Astrocyte (in vitro differentiated cells and primary cell): ENCODE measurements at regions not wholly inside any gene's neighbourhood (a gene's known extent, or its start where the extent isn't known, plus 50 kb on each side); places are given as distances from the start of the nearest gene placed in this dataset.
"Not testable (repeated sequence)": the region's sequence is repeated elsewhere in the genome, so short reads cannot be mapped to it uniquely, and the experiment has no call there.

Experiments
- DNase-seq: peaks from one replicate; pipeline ENCODE4 v3.0.0-alpha.2; 2010; ENCODE audit warnings: low read depth
- FAIRE-seq: peaks from 2 replicates; lab custom pipeline; 2011; peaks lifted over from hg19 to GRCh38; lab: Jason Lieb, UNC
- H2AFZ ChIP-seq: 2 replicates; pipeline ENCODE4 v1.6.0; 2012; ENCODE audit warnings: low read depth, low read length, inconsistent platforms
- H3K27ac ChIP-seq: 2 replicates; pipeline ENCODE4 v1.5.1; 2011; ENCODE audit warnings: low read depth, low read length, inconsistent platforms
- H3K27me3 ChIP-seq: 2 replicates; pipeline ENCODE4 v1.6.0; 2011; ENCODE audit warnings: low read length, inconsistent platforms; ENCODE audit not compliant: insufficient read depth
- H3K36me3 ChIP-seq: 2 replicates; pipeline ENCODE4 v1.5.1; 2011; ENCODE audit warnings: low read length, inconsistent platforms; ENCODE audit not compliant: insufficient read depth
- H3K4me1 ChIP-seq: 2 replicates; pipeline ENCODE4 v1.5.1; 2011; ENCODE audit warnings: low read length, inconsistent platforms; ENCODE audit not compliant: insufficient read depth
- H3K4me2 ChIP-seq: 2 replicates; pipeline ENCODE4 v1.6.0; 2012; ENCODE audit warnings: low read length, inconsistent platforms
- H3K4me3 ChIP-seq: 2 replicates; pipeline ENCODE4 v1.5.1; 2011; ENCODE audit warnings: low read depth, mild to moderate bottlenecking, low read length, inconsistent platforms; ENCODE audit not compliant: insufficient read depth
- H3K79me2 ChIP-seq: 2 replicates; pipeline ENCODE4 v1.6.0; 2012; ENCODE audit warnings: mild to moderate bottlenecking, low read length, inconsistent platforms; ENCODE audit not compliant: insufficient read depth
- H3K9ac ChIP-seq: 2 replicates; pipeline ENCODE4 v1.6.0; 2012; ENCODE audit warnings: mild to moderate bottlenecking, low read length, inconsistent platforms
- H3K9me3 ChIP-seq: 2 replicates; pipeline ENCODE4 v1.5.1; 2012; ENCODE audit warnings: low read depth, mild to moderate bottlenecking, low read length, inconsistent platforms; ENCODE audit not compliant: insufficient read depth
- H4K20me1 ChIP-seq: 2 replicates; pipeline ENCODE4 v1.6.0; 2012; ENCODE audit warnings: low read length, inconsistent platforms; ENCODE audit not compliant: insufficient read depth
- H3K27ac Mint-ChIP-seq: one replicate; pipeline ENCODE4 v1.8.0; 2021; ENCODE audit warnings: mild to moderate bottlenecking, mixed read lengths; ENCODE audit not compliant: unreplicated experiment
- H3K27me3 Mint-ChIP-seq: one replicate; pipeline ENCODE4 v1.8.0; 2021; ENCODE audit warnings: low read depth, mixed read lengths; ENCODE audit not compliant: unreplicated experiment
- H3K36me3 Mint-ChIP-seq: one replicate; pipeline ENCODE4 v1.8.0; 2021; ENCODE audit warnings: low read depth, mixed read lengths; ENCODE audit not compliant: unreplicated experiment
- H3K4me1 Mint-ChIP-seq: one replicate; pipeline ENCODE4 v1.8.0; 2021; ENCODE audit warnings: low read depth, mixed read lengths; ENCODE audit not compliant: unreplicated experiment
- H3K4me3 Mint-ChIP-seq: one replicate; pipeline ENCODE4 v1.8.0; 2021; ENCODE audit warnings: mild to moderate bottlenecking, moderate library complexity, mixed read lengths; ENCODE audit not compliant: unreplicated experiment
- H3K9me3 Mint-ChIP-seq: one replicate; pipeline ENCODE4 v1.8.0; 2021; ENCODE audit warnings: mild to moderate bottlenecking, mixed read lengths; ENCODE audit not compliant: unreplicated experiment
- CTCF ChIP-seq: IDR thresholded peaks from 2 replicates; pipeline ENCODE4 v1.5.1; 2011; ENCODE audit warnings: low read depth, mild to moderate bottlenecking, inconsistent platforms, low read length, moderate library complexity; ENCODE audit not compliant: insufficient read depth
- EZH2 ChIP-seq: IDR thresholded peaks from 2 replicates; pipeline ENCODE4 v1.6.1; 2012; ENCODE audit warnings: mild to moderate bottlenecking, low read length, inconsistent platforms; ENCODE audit not compliant: insufficient read depth

GRCh38 chrX:1754077-1754476 lies 139.2 kb downstream of the ASMT start:
- Mint-ChIP-seq H3K36me3 (no peaks in the 10 kb centered on the region), H3K9me3 (peaks cover 13% of the 10 kb centered on the region), H3K27me3 (peaks cover 2% of the 10 kb centered on the region), H3K4me3 (no peak overlapping the region), H3K27ac (peak overlapping the region; percentile 72), H3K4me1 (peaks cover 10% of the 10 kb centered on the region)
- Histone ChIP-seq H3K4me2 (no peak overlapping the region), H3K27ac (peak overlapping the region; percentile 12), H3K9ac (no peak overlapping the region), H3K4me1 (no peaks in the 10 kb centered on the region), H3K36me3 (no peaks in the 10 kb centered on the region), H4K20me1 (no peaks in the 10 kb centered on the region), H3K27me3 (no peaks in the 10 kb centered on the region), H3K79me2 (no peaks in the 10 kb centered on the region), H2AFZ (no peak overlapping the region), H3K9me3 (peaks cover 6% of the 10 kb centered on the region), H3K4me3 (no peak overlapping the region)
- FAIRE-seq: peak; percentile 64
- peak; percentile 49 for DNase-seq
- TF ChIP-seq CTCF: no peak
- TF ChIP-seq EZH2: no peak

- TF ChIP-seq EZH2 (no peak), CTCF (no peak)
These were observed 148.4 kb downstream of the ASMT start for GRCh38 chrX:1763294-1763693.

GRCh38 chrX:1764883-1765364 lies 150.1 kb downstream of the ASMT start:
- H3K4me3 ChIP-seq, H2AFZ ChIP-seq, H3K27me3 Mint-ChIP-seq, DNase-seq, H3K9ac ChIP-seq, H3K79me2 ChIP-seq, H3K36me3 ChIP-seq, H3K9me3 ChIP-seq, H3K27me3 ChIP-seq, H3K9me3 Mint-ChIP-seq, H4K20me1 ChIP-seq, H3K4me2 ChIP-seq, H3K36me3 Mint-ChIP-seq, H3K4me3 Mint-ChIP-seq, H3K4me1 Mint-ChIP-seq, H3K4me1 ChIP-seq, FAIRE-seq, H3K27ac Mint-ChIP-seq, H3K27ac ChIP-seq: not testable (repeated sequence)

More at GRCh38 chrX:1763294-1763693, 148.4 kb downstream of the ASMT start:
- H3K36me3 ChIP-seq: no peaks in the 10 kb centered on the region
- H2AFZ ChIP-seq: no peak overlapping the region
- H3K9ac ChIP-seq: no peak overlapping the region
- Mint-ChIP-seq H3K36me3 (no peaks in the 10 kb centered on the region), H3K4me1 (no peaks in the 10 kb centered on the region), H3K27me3 (peaks cover 2% of the 10 kb centered on the region), H3K27ac (no peak overlapping the region), H3K9me3 (peaks cover 4% of the 10 kb centered on the region), H3K4me3 (no peak overlapping the region)
- H3K4me3 ChIP-seq: no peak overlapping the region
- no peak overlapping the region for H3K27ac ChIP-seq
- H3K4me2 ChIP-seq: no peak overlapping the region
- FAIRE-seq (no peak), DNase-seq (no peak)
- no peaks in the 10 kb centered on the region for H3K79me2 ChIP-seq
- H4K20me1 ChIP-seq: no peaks in the 10 kb centered on the region
- no peaks in the 10 kb centered on the region for H3K27me3 ChIP-seq
- no peaks in the 10 kb centered on the region for H3K4me1 ChIP-seq
- peaks cover 6% of the 10 kb centered on the region for H3K9me3 ChIP-seq
